Cardiac septum (tissue), 1 donor: ENCODE measurements at regions not wholly inside any gene's neighbourhood (a gene's known extent, or its start where the extent isn't known, plus 50 kb on each side); places are given as distances from the start of the nearest gene placed in this dataset.

ENCODE experiments used
- DNase-seq: peaks from one replicate; pipeline ENCODE4 v3.0.0-alpha.2; 2020; ENCODE audit warnings: low spot score
- intact Hi-C: fragments of 100-400 bp; cut with DNase I; formaldehyde crosslinking; loops from one replicate; pipeline ENCODE4 v1.14.0; 2022
- donor health status: DM: no; HTN: no; CAD: no.

- DNase-seq: no peak
- intact Hi-C loops: no loop called here
Observed at GRCh38 chr1:90186506-90187322, 191.8 kb downstream of the ZNF326 start.

- DNase-seq: no peak
- intact Hi-C loops: no loop called here
Observed at GRCh38 chr1:90176530-90176929, 181.6 kb downstream of the ZNF326 start.

GRCh38 chr1:90175490-90176167 is 180.7 kb downstream of the ZNF326 start:
- intact Hi-C loops: no loop called here
- DNase-seq: no peak

GRCh38 chr1:90174246-90174645 is 179.3 kb downstream of the ZNF326 start:
- DNase-seq: no peak
- intact Hi-C loops: no loop called here

- intact Hi-C loops: no loop called here
- DNase-seq: no peak
Observed at GRCh38 chr1:90162216-90162615, 167.3 kb downstream of the ZNF326 start.

- no peak for DNase-seq
- intact Hi-C loops: no loop called here
Observed at GRCh38 chr1:90161625-90162024, 166.7 kb downstream of the ZNF326 start.

GRCh38 chr1:90155721-90156487 is 161.0 kb downstream of the ZNF326 start:
- intact Hi-C loops: no loop called here

GRCh38 chr1:90154711-90155110 is 159.8 kb downstream of the ZNF326 start:
- DNase-seq: no peak
- intact Hi-C loops: no loop called here

More at GRCh38 chr1:90155721-90156487, 161.0 kb downstream of the ZNF326 start:
- no peak for DNase-seq

GRCh38 chr1:90149101-90149500 is 154.2 kb downstream of the ZNF326 start:
- intact Hi-C loops: no loop called here
- DNase-seq: no peak

GRCh38 chr1:90147093-90147492 is 152.2 kb downstream of the ZNF326 start:
- intact Hi-C loops: no loop called here
- DNase-seq: no peak

GRCh38 chr1:90144820-90145219 is 149.9 kb downstream of the ZNF326 start:
- DNase-seq: no peak
- intact Hi-C loops: no loop called here

GRCh38 chr1:90143591-90143990 is 148.7 kb downstream of the ZNF326 start:
- no peak for DNase-seq
- intact Hi-C loops: no loop called here

- DNase-seq: no peak
- intact Hi-C loops: no loop called here
Observed at GRCh38 chr1:90142697-90143096, 147.8 kb downstream of the ZNF326 start.

- intact Hi-C loops: no loop called here
- DNase-seq: no peak
Observed at GRCh38 chr1:90139837-90140236, 144.9 kb downstream of the ZNF326 start.

GRCh38 chr1:90135286-90135685 is 140.4 kb downstream of the ZNF326 start:
- no peak for DNase-seq
- intact Hi-C loops: no loop called here

- no peak for DNase-seq
- intact Hi-C loops: no loop called here
Observed at GRCh38 chr1:90134175-90134955, 139.5 kb downstream of the ZNF326 start.

GRCh38 chr1:90133133-90133532 is 138.2 kb downstream of the ZNF326 start:
- no peak for DNase-seq
- intact Hi-C loops: no loop called here

GRCh38 chr1:90132306-90132705 is 137.4 kb downstream of the ZNF326 start:
- intact Hi-C loops: no loop called here
- no peak for DNase-seq

- intact Hi-C loops: no loop called here
- no peak for DNase-seq
Observed at GRCh38 chr1:90127288-90127953, 132.5 kb downstream of the ZNF326 start.
